HG03097 (cell line): ENCODE measurements at regions not wholly inside any gene's neighbourhood (a gene's known extent, or its start where the extent isn't known, plus 50 kb on each side); places are given as distances from the start of the nearest gene placed in this dataset.
"Not testable (repeated sequence)": the region's sequence is repeated elsewhere in the genome, so short reads cannot be mapped to it uniquely, and the experiment has no call there.

ENCODE experiments used
- ATAC-seq: cut with Tn5 transposase; IDR thresholded peaks from one replicate; pipeline ENCODE4 v1.9.1; 2021; ENCODE audit not compliant: unreplicated experiment, low FRiP score

DNA sequence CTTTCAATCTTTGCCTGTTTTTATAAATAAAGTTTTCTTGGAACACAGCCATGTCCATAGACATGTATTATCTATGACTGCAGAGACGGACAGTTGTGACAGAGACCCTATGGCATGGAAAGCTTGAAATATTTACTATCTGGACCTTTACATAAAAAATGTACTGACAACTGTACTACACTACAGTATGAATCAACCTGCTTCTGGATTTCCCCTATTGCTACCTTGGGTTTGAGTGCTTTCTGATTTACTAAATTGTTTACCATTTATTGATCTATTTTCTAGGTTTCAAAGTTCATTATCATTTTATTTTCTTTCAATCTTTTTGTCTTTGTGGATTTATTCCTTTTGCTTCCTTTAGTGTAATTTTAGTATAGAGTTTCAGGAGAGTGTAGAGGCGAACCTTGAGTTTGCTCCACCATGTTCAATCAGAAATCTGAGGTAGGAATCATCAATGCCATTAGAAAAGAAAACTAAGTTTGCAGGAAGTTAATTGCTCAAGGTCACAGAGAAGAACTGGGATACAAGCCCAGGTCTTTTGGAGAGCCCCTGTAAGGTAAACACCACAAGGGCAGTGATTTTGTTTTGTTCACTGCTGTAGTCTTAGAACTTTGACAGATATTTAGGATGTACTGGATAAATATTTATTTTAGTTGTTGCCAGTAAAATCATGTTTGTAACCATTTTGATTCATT lies 352.8 kb upstream of the SYNCRIP start:
- ATAC-seq = no peak

DNA sequence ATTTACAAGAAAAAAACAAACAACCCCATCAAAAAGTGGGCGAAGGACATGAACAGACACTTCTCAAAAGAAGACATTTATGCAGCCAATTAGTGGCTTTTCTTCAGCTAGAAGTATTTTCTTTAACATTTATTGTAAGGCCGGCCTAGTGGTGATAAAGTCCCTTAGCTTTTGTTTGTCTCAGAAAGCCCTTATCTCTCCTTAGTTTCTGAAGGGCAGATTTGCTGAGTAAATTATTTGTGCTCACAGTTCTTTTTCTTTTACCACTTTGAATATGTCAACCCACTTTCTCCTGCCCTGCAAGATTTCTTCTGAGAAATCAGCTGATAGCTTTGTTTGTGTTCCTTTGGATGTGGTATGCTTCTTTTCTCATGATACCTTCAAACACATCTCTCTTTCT lies 344.0 kb upstream of the SYNCRIP start:
- no peak for ATAC-seq

DNA sequence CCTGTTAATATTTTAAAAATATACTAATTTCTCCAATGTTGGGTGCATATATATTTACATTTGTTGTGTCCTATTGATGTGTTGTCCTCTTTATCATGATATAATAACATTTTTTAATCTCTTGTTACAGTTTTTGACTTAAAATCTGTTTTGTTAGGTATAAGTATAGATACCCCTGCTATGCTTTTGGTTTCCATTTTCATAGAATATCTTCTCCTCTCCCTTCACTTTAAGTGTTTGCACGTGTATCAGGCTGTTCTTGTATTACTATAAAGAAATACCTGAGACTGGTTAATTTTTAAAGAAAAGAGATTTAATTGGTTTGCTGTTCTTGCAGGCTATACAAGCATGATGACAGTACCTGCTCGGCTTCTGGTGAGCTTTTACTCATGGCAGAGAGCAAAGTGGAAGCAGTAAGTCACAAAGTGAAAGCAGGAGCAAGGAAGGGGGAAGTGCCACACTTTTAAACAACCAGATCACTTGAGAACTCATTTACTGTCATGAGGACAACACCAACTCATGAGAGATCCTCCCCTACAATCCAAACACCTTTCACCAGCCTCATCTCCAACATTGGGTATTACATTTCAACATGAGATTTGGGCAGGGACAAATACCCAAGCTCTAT lies 340.5 kb upstream of the SYNCRIP start:
- no peak for ATAC-seq

DNA sequence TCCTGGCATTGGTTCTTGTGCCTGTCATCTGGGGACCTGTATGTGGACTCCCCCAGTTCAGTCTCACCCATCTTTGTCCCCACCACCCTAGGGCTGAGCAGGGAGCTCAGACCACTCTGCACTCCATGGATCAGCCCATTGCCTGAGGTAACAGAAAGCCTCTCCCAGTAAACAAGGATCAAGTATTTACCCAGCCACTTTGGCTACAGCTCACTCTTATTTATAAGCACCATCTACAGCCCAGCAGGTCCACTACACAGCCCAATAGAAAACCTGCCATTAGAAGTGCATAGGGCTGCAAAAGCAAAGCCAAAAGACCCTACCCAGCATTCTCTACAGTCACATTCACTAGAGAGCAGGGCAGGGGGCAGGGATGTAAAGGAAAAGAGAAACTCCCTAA lies 335.0 kb upstream of the SYNCRIP start:
- ATAC-seq = no peak

DNA sequence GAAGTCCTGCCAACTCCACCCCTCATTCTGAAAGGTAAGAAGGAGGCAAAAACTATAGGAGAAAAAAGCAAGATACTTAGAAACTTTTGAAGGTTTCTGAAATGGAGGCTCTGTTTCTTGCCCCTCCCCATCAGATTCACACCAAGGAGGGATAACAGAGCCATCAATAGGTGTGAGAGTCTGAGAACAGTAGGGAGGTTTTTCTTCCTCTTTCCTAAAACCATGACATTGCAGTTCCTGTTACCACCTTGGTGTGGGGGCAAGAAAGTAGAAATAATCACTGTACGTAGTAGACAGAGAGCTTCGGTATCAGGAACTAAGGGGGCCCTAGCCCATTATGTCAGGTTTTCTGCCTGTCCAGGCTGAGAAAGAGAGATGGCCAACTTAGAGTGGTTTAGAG lies 333.3 kb upstream of the SYNCRIP start:
- ATAC-seq = no peak

DNA sequence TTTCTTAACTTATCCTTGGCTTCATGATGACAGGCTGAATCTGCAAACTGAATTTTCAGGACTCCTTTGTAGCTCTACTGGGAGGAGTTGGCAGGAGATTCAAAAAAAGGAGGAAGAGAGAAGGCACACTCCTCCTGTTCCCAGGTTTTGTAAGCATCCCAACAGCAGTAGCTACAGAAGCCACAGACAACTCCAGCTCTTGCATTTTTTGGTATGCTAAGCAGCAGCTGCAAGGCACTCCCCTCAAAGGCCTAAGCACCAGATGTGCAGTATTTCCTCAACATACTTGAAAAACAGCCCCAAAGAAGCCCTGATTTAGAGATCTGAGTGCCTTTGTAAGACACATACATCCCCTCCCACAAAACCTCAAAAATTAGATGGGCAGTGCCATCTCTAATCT lies 328.6 kb upstream of the SYNCRIP start:
- no peak for ATAC-seq

DNA sequence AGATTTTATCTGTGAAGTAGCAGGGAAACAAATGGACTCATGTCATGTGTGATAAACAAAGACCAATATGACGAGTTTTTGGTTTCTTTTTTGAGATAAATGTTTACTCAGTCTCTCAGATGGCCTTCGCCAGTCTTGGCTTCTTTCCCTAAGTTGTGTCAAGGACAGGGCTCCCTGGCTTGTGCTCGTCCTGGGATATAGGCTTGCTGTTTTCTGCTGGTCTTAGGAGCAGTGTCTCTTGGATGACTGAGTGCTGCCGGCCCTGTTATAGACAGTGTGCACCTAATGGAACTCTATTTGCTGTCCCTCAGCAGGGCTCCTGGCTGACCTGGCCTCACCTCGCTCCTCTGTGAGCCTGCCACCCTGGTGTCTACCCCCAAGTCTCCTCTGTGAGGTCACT lies 324.1 kb upstream of the SYNCRIP start:
- ATAC-seq = no peak

DNA sequence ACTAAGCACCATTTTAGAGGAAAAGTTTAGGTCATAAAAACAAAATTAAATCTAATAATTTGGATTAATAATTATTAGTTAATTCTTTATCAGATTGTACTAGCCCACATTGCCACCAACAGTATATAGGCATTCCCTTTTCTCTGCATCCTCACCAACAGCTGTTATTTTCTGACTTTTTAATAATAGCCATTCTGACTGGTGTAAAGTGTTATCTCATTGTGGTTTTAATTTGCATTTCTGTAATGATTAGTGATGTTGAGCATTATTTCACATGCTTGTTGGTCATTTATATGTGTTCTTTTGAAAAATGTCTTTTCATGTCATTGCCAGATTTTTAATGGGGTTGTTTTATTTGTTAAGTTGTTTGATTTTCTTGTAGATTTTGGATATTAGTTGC lies 319.1 kb upstream of the SYNCRIP start:
- ATAC-seq = no peak

DNA sequence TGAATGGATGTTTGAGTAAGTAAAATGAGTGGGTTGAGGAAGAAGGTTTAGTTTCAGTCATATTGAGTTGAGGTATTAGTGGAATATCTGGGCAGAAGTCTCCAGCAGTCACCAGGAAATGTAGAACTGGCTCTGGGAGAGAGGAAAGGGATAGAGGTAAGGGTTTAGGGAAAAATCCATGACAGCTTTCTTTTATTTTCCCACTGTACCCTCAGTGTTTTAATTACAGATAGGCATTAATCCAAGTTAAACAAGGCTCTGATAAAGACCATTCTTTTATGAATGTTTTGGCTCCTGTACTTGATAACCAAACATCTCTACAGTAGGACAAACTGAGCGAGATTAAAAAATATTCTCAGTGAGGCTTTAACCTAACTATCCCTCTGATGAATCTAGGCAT lies 318.4 kb upstream of the SYNCRIP start:
- no peak for ATAC-seq

DNA sequence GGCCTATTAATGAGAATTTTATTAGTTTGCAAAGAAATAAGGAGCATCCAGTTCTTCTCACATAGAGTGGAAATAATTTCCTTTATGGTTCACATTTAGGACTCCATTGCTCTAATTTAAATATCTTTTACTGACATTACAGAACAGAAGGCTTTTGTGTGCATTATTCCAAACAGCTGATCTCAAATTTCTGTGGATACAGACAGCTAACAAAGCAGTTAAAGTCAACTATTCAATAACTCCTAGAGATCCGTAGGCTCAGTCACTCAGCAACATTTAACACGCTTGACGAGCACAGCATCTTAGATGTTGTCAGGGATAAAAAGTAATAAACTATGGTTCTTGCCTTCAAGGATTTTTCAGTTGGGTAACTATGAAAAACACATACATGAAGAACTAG lies 305.8 kb upstream of the SYNCRIP start:
- no peak for ATAC-seq

DNA sequence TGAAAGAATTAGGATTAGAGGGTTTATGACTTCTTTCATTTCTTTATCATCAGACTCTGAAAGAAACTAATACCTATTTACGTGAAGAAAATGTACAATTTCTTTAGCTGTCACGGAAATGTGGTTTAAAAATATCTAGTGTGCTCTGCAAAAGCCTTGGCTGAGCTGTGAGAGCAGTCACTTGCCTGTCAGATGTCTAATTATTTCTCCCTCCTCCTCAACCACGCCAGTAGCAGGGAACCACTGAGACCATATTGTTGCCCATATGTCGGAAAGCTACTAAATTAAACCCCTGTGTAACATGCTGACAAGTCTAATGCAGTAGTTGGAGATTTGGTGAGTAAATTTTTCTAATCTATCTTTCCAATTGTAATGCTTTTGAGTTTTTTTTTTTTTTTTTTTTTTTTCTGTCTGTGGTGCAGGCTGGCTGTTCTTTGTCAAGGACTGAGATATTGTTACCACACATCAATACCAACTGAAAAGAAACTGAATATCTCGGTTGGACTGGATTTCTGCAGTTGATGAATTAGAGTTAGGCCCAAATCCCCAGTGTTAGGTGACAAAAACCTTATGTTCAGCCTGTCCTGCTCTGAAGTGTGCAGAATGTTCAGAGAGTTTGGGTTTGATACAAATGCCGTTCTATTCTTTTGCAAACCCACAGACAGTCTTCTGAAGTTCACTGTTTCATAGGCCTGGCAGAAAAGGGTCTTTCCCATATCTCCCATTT lies 302.9 kb upstream of the SYNCRIP start:
- no peak for ATAC-seq

DNA sequence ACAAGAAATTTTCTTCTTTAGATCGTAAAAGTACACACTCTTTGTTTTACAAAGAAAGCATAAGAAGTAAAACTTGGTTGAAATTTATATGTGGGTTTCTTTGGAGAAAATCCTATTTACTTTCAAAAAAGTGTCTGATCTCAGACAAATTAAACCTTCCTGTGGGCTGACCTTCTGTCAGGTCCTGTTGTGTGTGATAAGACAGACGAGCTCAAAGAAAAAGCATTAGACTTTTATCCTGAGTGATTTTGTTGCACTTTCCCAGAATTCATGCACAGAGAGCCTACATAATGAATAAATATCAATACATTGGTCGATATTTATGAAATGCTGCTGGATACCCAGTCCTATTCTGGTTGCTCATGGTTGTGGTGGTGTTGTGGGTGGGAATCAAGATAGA lies 302.1 kb upstream of the SYNCRIP start:
- no peak for ATAC-seq

DNA sequence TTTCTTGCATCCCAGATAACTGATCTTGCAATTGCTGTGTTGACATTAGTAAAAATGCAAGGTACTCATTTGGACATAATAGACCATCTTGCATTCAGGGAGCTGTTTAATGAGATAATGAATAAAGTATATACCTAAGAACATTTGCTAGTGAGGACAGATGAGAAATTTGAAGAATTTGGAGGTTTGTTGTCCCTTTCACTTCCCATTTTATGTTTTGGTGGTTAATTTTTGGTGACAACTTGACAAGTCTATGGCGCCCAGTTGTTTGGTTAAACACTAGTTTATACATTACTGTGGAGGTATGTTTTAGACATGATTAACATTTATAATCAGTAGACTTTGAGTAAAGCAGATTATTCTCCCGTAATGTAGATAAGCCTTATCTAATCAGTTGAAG lies 300.2 kb upstream of the SYNCRIP start:
- no peak for ATAC-seq

DNA sequence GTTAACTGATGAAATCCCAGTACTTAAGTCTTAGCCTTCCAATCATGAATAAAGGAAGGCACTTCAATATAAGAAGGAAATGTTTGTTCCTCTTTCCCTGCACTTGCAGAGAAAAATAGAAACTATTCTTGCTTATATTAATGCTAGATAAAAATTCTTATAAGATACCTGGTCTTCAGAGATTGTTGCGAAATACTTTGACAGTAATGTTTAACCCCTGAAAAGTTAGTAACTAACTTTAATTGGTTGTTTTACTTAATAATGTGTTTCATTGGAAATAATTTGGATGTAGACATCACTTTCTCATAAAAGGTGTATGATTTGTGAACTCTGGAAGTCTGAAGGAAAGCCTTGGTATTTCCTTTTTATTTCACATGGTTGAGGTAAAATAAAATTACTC lies 294.2 kb upstream of the SYNCRIP start:
- ATAC-seq = no peak

DNA sequence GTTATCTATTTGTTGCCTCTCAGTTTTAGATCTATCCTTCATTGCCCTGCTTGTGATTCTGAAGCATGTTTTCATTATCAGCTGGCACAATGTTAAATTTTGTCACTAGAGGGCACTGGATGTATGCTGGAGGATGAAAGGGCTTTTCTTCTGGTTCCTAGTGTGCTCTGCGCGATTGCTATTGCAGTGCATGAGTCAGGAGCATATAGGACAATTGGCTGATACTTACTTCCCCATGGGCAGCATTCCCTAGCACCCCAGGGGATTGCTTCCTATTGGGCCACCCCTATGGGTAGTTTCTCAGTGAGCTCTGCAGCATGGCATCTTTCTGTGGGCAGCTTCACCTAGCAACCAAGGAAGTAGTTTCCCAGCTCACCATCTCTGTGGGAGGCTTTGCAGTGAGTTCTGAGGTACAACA lies 280.3 kb upstream of the SYNCRIP start:
- peak; percentile 94 for ATAC-seq

DNA sequence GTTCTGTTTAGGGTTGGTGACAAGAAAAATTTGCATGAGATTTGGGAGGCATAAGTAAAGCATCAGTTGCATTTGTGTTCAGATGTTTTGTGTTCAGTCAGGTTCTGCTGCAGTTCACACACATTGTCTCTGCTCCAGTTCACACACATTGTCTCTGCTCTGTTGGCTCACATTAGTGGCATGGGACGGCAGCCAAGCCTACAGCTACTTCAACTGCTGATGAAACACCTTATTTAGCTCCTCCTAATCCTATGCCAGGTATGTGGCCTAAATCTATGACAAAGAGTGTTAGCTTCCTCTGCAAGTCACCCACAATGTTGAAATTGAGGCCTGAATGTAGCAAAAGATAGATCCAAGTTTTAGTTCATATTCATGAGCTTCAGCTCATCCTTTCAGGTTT lies 278.1 kb upstream of the SYNCRIP start:
- ATAC-seq = no peak

DNA sequence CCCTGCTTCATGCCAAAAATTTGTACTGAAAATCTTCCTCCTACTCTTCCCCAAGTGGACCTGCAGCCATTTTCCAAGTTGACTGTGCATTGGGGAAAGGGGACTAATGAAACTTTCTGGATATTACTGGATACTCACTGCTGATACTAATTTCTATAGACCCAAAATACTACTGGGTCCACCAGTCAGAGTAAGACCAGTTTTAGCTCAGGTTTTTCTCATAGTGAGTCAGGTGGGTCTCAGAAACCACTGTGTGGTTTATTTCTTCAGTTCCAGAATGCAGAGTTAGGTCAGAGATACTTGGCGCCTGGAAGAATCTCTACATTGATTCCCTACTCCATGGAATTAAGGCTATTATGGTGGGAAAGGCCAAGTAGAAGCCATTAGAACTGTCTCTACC lies 274.8 kb upstream of the SYNCRIP start:
- no peak for ATAC-seq

DNA sequence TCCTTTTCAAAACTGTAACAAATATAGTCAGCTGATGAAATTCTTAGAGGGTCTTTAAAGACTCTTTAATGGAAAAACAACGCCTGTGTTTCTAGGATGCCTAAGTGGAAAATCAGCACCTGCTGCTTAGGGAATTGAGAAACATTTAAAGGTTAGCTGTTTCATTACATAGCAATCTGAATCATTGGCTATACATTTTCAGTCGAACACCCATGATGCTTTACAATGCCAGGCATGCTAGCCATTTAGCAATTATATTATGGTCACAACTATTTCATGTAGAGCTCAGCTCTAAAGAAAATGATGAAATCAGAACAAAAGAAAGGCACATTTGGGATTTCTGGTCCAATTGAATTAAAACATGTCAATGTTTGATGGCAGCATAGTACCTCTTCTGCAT lies 270.3 kb upstream of the SYNCRIP start:
- ATAC-seq = no peak

DNA sequence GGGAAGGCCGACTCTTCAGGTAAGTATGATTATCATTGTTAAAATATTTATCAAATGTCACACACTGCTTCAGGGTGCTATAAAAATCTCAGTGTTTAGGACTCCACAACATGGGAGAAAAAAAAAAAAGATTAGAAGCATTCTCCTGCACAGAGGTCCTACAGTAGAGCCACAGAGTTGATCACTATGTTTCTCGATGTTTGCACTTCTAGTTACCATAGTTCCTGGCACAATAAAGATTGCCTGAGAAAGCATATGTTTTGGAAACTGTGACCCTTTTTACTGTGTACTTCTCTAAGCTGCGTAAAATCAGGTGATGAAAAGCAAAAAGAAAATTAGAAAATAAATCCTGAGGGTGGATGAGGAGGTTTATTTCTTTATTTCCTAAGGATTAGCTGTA lies 269.9 kb upstream of the SYNCRIP start:
- no peak for ATAC-seq

DNA sequence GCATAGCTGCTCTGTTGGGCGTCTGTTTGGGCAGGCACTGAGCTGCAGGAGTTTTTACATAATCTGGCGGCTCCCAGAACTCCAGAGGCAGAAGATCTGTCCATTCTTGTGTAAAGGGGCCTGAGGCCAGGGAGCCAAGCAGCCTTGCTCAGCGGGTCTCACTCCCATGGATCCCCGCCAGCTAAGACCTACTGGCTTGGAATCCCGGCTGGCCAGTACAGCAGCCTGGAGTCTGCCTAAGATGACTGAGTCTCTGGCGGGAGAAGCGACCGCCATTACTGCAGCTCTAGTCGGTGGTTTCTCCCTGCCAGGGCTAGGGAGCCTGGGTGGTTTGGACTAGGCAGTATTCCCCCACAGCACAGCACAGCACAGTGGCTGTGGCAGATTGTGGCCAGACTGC lies 268.4 kb upstream of the SYNCRIP start:
- ATAC-seq = no peak

DNA sequence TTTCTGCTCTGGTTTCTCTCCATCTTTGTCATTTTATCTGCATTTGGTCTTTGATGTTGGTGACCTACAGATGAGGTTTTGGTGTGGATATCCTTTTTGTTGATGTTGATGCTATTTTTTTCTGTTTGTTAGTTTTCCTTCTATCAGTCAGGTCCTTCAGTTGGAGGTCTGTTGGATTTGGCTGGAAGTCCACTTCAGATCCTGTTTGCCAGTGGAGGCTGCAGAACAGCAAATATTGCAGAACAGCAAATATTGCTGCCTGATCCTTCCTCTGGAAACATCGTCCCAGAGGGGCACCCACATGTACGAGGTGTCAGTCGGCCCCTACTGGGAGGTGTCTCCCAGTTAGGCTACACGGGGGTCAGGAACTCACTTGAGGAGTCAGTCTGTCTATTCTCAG lies 265.4 kb upstream of the SYNCRIP start:
- ATAC-seq = not testable (repeated sequence)

DNA sequence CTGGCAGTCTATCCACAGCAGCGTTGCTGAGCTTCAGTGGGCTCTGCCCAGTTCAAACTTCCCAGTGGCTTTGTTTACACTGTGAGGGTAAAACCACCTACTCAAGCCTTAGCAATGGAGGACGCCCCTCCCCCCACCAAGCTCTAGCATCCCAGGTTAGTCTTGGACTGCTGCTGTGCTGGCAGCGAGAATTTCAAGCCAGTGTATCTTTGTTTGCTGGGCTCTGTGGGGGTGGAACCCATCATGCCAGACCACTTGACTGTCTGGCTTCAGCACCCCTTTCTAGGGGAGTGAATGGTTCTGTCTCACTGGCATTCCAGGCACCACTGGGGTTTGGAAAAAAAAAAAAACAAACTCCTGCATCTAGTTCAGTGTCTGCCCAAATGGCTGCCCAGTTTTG lies 249.7 kb upstream of the SYNCRIP start:
- no peak for ATAC-seq
